AG04449 (cell line): ENCODE measurements at regions not wholly inside any gene's neighbourhood (a gene's known extent, or its start where the extent isn't known, plus 50 kb on each side); places are given as distances from the start of the nearest gene placed in this dataset.

Experiments
- CTCF ChIA-PET: fragments of 350-600 bp; formaldehyde crosslinking; extraction: SDS; loops from one replicate; lab custom pipeline; 2021; ENCODE audit warnings: antibody characterized with exemption; lab: Yijun Ruan, JAX
- POLR2A ChIA-PET: fragments of 400-600, 350-600 bp; formaldehyde crosslinking; extraction: SDS; loops from one replicate; lab custom pipeline; 2020; ENCODE audit warnings: antibody characterized with exemption, inconsistent platforms; lab: Yijun Ruan, JAX
- DNase-seq: peaks from one replicate; pipeline ENCODE4 v3.0.0-alpha.2; 2010; ENCODE audit warnings: low read depth, low spot score
- H3K4me3 ChIP-seq: 2 replicates; pipeline ENCODE4 v1.5.1; 2011; ENCODE audit warnings: low read depth, mild to moderate bottlenecking, control low read depth, low read length
- TF ChIP-seq, protein P1 (sequence below): IDR thresholded peaks from one replicate; pipeline ENCODE4 v1.5.1; 2011; ENCODE audit warnings: mild to moderate bottlenecking, moderate library complexity, low read length, control low read depth, inconsistent platforms; ENCODE audit not compliant: insufficient read depth; ENCODE audit errors: missing control alignments

DNA sequence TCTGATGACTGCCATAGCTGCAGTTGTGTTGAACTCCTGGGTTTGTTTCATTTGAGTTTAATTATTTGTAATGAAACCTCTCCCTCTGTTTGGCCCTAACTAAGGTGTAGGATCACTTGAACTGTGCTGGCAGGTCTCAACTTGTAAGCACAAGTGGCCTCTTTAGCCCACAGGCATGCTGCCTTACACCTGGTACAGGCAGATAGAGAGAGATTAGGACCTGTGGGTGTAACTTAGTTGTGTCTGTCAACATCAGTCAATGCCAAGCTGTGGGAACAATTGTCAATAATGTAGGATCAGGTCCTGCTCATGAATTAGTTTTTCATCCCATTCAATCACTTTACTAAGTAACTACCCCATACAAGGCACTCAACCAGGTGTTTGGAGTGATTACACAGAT lies 263.0 kb upstream of the G2E3 start:
- CTCF ChIA-PET: no interaction called here
- POLR2A ChIA-PET: no interaction called here
- H3K4me3 ChIP-seq: no peak overlapping the region
- TF ChIP-seq, protein P1, sequence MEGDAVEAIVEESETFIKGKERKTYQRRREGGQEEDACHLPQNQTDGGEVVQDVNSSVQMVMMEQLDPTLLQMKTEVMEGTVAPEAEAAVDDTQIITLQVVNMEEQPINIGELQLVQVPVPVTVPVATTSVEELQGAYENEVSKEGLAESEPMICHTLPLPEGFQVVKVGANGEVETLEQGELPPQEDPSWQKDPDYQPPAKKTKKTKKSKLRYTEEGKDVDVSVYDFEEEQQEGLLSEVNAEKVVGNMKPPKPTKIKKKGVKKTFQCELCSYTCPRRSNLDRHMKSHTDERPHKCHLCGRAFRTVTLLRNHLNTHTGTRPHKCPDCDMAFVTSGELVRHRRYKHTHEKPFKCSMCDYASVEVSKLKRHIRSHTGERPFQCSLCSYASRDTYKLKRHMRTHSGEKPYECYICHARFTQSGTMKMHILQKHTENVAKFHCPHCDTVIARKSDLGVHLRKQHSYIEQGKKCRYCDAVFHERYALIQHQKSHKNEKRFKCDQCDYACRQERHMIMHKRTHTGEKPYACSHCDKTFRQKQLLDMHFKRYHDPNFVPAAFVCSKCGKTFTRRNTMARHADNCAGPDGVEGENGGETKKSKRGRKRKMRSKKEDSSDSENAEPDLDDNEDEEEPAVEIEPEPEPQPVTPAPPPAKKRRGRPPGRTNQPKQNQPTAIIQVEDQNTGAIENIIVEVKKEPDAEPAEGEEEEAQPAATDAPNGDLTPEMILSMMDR: no peak
- no peak for DNase-seq

DNA sequence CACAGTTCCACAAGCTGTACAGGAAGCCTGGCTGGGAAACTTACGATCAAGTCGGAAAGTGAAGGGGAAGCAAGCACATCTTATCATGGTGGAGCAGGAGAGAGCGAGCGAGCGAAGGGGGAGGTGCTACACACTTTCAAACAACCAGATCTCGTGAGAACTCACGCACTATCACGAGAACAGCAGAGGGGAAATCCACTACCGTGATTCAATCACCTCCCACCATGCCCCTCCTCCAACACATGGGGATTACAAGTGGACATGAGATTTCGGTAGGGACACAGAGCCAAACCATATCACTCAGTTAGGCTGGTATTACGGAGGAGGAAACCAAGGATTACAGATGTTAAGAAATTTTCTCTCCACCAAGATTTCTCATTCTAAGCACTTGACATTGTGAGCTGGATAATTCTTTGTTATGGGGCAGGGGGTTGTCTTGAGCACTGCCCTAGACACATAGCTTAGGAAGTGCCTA lies 262.0 kb upstream of the G2E3 start:
- ChIA-PET CTCF (interaction anchor here (1.3 kb wide), 1 partner anchor 27 kb away, joined by 3 read pairs; no protein-coding TSS in a partner anchor), POLR2A (no interaction called here)
- no peak overlapping the region for H3K4me3 ChIP-seq
- TF ChIP-seq, protein P1: no peak
- no peak for DNase-seq

DNA sequence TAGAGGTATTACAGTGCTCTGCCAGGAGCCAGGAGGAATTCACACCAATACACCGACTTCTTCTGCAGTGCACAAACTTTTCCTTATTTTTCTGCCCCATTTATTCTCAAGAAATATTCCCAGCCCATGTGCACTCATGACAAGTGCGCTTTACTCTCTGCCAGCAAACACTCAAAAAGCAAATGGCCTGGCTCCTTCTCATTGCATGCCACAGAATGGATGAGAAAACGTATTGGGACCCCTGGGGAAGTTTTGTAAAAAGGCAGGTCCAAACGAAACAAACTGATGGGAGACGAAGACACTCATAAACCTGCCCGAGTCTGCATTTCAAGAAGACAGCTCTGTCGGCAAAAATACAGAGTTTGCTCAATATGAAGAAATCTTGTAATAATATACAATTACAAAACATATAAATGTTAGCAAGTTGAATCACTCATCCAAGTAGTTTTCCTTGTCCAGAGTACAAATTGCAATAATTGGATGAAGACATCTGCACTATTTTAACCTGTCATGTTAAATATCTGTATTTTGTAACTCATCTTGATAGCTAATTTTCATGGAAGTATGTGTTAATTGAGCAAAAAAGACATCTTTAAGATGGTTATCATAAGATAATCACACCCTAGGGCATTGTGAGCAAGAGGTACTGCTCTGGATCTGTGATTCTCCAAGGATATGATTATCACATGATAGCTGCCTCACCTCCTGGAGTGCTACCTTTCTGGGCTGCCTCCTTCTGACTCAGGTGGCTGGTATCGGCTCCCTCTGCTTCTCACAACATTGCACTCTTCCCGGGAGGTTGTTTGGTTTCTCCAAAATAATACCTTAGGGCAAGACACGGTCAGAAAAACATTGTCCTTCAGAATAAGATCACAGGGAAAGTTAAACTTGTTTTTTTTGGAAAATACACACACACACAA lies 260.8 kb upstream of the G2E3 start:
- no peak for DNase-seq
- CTCF ChIA-PET: interaction anchor here (1.3 kb wide), 1 partner anchor 28 kb away, joined by 3 read pairs; no protein-coding TSS in a partner anchor
- TF ChIP-seq, protein P1: no peak
- no peak overlapping the region for H3K4me3 ChIP-seq
- POLR2A ChIA-PET: no interaction called here

GRCh38 chr14:30299915-30300314 lies 259.0 kb upstream of the G2E3 start:
- DNase-seq: no peak
- ChIA-PET POLR2A (no interaction called here), CTCF (no interaction called here)
- H3K4me3 ChIP-seq: no peak overlapping the region
- TF ChIP-seq, protein P1: no peak

DNA sequence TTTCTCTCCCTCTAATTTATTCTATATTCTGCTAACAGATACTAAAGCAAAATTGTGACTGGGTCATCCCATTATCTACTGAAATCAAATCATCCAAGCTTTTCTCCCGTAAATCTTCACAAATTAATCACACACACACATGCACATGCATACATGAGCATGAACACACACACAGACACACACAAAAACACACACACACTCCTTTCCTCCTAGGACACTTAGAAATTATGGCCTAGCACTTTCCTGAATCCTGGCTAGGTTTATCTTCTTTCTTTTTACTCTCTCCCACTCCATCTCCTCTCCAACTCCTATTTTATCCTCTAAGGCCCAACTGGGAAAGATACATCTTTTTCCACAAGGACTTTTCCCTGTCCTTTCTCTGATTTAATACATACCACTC lies 255.6 kb upstream of the G2E3 start:
- no peak overlapping the region for H3K4me3 ChIP-seq
- DNase-seq: no peak
- POLR2A ChIA-PET: no interaction called here
- CTCF ChIA-PET: no interaction called here
- TF ChIP-seq, protein P1: no peak

GRCh38 chr14:30305346-30305745 lies 253.6 kb upstream of the G2E3 start:
- ChIA-PET CTCF (no interaction called here), POLR2A (no interaction called here)
- H3K4me3 ChIP-seq: no peak overlapping the region
- TF ChIP-seq, protein P1: no peak
- no peak for DNase-seq
